SK-N-DZ (cell line): ENCODE measurements at regions not wholly inside any gene's neighbourhood (a gene's known extent, or its start where the extent isn't known, plus 50 kb on each side); places are given as distances from the start of the nearest gene placed in this dataset.

Experiments
- DNase-seq: peaks from one replicate; pipeline ENCODE4 v3.0.0-alpha.2; 2015; ENCODE audit warnings: low spot score

- no peak for DNase-seq
These were observed 147.8 kb downstream of the EN1 start for GRCh38 chr2:118699447-118700175.

DNA sequence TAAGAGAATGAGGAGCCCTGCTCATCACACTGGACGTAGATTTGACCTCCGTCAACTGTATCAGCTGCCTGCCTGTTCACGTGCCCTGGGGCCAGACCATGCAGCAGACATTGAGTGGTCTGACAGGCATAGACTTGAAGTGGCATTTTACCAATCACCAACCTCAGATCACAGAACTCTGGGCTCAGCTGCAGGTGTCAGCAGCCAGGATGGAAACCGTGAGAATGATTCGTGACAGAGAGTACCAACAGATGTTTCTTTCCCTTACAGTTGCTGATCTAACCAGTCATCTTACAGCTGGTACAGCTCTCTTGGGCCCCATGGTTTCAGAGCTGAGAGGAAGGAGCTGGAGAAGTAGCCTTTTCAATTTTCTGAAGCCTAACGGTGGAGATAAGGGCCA is 148.9 kb downstream of the EN1 start:
- no peak for DNase-seq

DNA sequence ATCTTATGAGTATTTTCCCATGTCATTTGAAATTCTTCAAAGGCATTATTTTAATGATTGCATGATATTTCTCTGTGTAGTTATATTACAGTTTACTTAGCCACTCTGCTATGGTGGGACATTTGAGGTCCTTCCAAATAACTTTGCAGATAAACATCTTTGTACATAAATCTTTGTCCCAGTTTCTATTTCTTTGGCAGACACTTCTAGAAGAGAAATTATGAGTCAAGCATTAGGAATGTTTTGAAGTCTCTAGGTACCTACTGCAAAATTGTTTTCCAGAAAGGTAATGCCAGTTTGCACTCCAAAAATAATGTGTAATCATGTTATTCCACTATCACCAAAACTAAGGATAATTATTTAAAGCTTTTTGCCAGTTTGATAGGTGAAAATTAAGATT is 149.7 kb downstream of the EN1 start:
- DNase-seq = no peak

DNA sequence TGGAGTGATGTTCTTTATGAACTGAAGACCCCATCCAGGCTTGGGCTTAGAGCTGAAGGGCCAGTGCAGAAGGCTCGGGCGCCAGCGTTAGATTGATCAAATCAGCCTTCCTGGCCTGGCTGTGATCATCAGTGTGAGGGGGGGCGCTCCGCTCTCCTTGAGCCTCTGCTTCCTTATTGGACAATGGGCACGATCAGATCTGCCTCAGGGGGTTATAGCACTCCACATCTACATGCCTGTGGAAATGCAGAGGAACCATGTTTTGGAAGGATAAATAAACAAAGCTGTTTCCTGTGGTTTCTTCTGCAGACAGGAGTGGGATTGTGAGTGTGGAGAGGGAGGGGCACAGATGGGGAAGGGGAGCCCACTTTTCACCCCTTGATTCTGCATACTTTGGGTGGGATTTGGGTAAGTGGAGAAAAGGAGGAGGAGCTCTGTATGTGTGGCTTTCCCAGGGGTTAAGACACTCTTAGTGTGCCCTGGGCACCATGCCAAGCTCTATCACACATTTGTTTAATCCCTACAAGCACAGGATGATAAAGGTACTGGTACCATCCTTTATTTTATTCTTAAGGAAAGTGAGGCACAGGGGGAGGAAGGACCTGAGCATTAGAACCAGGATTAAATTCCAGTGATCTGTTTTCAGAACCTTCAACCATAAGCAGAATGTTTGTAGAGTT is 150.5 kb downstream of the EN1 start:
- no peak for DNase-seq

- no peak for DNase-seq
These were observed 154.1 kb downstream of the EN1 start for GRCh38 chr2:118693287-118693822.

- no peak for DNase-seq
These were observed 157.6 kb downstream of the EN1 start for GRCh38 chr2:118689874-118690273.

DNA sequence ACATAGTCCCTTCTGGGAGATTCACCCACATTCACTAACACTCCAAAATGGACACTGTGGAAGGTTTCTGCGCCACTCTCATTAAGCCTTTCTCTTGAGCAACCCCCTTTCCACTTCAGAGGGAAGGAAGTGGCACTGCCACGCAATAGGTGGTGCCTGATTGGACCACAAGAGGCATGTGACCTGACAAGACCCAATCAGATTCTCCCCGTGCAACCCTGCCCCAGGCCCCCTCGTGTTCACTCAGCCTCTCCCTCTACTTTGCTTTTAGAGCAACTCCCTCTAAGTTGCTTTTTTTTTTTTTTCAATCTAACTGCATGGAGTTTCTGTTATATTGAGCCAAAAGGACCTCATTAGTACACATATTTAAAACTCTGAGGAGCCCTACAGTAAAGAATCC is 158.0 kb downstream of the EN1 start:
- DNase-seq = no peak

GRCh38 chr2:118689033-118689432 is 158.4 kb downstream of the EN1 start:
- DNase-seq = no peak

- no peak for DNase-seq
These were observed 159.8 kb downstream of the EN1 start for GRCh38 chr2:118687698-118688097.

DNA sequence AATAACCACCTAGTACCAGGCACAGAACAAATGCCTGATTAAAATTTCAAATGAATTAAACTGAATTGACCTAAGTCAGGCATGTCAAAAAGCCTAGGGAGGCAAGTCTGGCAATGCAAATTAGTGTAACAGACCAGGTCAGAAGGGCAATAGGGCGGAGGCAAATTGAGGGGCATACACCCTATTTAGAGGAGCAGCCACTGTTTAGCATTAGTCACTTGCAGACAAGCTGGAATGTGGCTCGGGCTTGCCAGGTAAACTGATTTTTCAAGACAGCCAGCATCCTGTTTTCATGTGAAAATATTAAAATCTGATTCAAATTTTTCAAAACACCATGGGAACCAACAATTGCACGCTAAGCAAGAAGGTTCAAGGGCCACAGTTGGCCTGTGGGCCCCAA is 160.3 kb downstream of the EN1 start:
- no peak for DNase-seq

GRCh38 chr2:118686346-118686745 is 161.1 kb downstream of the EN1 start:
- DNase-seq = no peak

DNA sequence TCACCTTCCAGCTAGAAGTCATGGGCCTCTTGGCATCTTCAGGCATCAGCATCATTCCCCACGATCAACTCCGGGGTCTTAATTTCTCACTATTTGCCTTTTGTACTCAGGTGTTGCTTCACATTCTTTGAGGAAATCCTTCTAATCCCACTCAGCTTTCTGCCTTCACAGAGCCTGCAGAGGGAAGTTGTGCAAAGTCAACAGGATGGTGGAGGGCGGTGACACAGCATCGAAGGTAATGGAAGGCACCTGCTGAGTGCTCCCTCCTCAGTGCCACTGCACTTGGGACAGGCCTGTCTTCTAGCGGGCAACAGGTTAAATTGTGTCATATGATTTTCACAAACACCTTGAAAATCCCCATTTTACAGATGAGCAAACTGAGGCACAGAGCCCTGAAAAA is 164.0 kb downstream of the EN1 start:
- DNase-seq = no peak

- DNase-seq = no peak
These were observed 168.5 kb downstream of the EN1 start for GRCh38 chr2:118678985-118679384.

DNA sequence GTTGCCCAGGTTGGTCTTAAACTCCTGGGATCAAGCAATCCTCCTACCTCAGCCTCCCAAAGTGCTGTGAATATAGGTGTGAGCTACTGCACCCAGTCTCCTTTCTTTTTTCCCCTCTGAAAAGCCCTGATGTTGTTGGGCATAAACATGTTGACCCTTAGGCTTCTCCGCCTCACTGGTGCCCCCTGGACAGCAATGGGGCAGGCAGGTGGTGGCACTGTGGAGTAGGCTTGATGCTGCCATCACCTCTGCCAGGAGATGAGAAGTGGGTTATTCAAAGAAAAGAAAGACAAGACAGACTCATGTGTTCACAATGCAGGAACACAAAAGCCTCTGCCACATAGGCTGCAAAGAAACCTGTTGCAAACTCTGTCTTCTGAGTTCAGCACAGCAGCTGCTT is 169.9 kb downstream of the EN1 start:
- DNase-seq = no peak

DNA sequence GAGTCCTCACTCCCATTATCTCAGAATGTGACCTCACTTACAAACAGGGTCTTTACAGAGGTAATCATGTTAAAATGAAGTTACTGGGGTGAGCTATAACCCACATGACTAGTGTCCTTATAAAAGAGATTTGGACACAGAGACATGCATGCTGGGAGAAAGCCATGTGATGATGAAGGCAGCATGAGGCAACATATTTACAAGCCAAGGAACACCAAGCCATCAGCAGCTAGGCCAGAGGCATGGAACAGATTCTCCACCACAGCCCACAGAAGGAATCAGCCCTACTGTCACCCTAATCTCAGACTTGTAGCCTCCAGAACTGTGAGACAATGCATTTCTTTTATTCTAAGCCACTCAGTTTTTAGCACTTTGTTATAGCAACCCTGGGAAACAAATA is 171.9 kb downstream of the EN1 start:
- DNase-seq = no peak

- no peak for DNase-seq
These were observed 174.8 kb downstream of the EN1 start for GRCh38 chr2:118672571-118673158.

GRCh38 chr2:118671701-118672454 is 175.6 kb downstream of the EN1 start:
- no peak for DNase-seq

DNA sequence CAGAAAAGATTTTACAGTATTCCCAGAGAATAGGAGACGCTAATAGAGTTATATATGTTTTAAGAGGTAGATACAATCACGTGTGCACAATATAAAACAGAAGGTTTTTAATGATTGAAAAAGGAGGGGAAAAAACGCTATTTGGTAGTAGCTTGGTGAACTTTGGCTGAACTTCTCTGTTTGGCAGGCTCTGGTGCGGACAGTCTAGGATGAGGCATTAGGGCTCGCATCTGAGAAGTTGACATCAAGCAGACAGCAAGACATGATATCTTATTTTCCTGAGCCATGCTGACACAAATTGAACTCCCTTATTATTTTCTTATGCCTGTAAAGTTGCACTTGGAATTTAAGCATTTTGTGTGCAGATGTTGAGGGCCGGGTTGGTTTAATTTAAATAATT is 176.6 kb downstream of the EN1 start:
- DNase-seq = peak; percentile 2

GRCh38 chr2:118670276-118670675 is 177.2 kb downstream of the EN1 start:
- DNase-seq = no peak

GRCh38 chr2:118669654-118670053 is 177.8 kb downstream of the EN1 start:
- no peak for DNase-seq

DNA sequence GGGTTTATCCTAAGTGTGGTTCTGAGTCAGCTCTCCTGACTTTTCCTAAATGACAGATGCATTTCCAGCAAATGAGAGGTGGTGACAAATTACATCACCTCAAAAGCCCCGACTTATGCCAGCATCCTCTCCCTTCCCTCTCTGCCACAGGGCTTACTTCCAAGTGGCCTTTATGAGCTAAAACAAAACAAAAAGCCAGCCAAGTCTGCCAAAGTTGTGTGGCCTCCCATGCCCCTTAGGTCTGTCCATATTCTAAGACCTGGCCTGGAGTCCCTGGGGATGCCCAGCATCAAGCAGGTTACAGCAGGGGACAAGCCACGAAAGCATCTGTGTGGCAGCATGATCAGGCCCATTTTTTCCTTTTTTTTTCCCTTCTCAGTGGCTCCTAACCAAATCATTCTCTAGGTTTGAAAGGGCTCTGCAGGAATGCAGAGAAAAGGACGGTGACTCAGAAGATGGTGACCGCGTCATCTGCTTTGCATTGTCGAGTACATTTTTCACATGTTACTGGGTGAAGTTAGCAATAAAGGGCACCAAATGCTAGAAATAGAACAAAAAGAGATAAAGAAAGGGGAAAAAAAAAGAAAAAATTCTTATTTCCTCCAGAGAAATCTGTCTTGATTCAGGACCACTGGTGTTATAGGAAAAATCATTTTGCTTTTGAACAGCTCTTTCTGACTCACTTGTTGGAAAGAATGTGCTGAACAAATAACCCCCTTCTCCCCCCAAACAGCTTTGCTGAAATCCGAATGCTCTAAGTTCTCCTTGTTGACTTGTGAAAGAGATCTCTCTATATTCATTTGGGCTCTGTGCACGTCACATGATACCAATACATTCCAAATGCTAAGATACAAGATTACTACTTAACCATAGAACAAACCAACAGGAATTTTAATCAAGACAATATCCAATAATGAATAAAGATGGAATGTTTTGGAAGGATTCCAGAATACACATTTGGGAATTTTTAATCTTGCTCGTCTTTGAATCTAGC is 178.7 kb downstream of the EN1 start:
- DNase-seq = no peak
